HL-60 (cell line): ENCODE measurements at regions not wholly inside any gene's neighbourhood (a gene's known extent, or its start where the extent isn't known, plus 50 kb on each side); places are given as distances from the start of the nearest gene placed in this dataset.

Experiments
- TF ChIP-seq, protein P1 (sequence below): IDR thresholded peaks from one replicate; pipeline ENCODE4 v1.5.1; 2011; ENCODE audit warnings: low read length, control low read depth, inconsistent platforms; ENCODE audit not compliant: insufficient read depth
- TF ChIP-seq, protein P2 (sequence below): IDR thresholded peaks from 2 replicates; pipeline ENCODE4 v1.6.1; 2012; ENCODE audit warnings: low read depth; ENCODE audit not compliant: insufficient replicate concordance

DNA sequence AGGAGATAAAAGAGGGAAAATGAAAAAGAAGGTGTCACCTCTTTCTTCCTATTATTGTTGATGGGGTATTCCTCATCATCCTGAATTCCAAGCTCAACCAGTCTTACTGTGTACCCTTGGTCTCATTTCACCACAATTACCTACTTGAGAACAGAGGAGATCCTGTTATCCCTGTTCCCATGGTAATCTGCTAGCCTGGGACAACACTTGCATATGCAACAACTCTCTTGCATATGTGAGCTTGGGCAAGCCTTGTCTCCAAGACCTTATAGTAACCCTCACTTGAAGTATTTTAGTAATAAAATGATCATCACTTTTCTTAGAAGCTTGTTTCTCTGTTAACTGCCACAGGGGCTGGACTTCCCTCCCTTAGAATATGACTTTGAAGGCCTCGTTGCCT, 253.7 kb downstream of the NAP1L3 start:
- TF ChIP-seq, protein P1, sequence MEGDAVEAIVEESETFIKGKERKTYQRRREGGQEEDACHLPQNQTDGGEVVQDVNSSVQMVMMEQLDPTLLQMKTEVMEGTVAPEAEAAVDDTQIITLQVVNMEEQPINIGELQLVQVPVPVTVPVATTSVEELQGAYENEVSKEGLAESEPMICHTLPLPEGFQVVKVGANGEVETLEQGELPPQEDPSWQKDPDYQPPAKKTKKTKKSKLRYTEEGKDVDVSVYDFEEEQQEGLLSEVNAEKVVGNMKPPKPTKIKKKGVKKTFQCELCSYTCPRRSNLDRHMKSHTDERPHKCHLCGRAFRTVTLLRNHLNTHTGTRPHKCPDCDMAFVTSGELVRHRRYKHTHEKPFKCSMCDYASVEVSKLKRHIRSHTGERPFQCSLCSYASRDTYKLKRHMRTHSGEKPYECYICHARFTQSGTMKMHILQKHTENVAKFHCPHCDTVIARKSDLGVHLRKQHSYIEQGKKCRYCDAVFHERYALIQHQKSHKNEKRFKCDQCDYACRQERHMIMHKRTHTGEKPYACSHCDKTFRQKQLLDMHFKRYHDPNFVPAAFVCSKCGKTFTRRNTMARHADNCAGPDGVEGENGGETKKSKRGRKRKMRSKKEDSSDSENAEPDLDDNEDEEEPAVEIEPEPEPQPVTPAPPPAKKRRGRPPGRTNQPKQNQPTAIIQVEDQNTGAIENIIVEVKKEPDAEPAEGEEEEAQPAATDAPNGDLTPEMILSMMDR: no peak
- TF ChIP-seq, protein P2, sequence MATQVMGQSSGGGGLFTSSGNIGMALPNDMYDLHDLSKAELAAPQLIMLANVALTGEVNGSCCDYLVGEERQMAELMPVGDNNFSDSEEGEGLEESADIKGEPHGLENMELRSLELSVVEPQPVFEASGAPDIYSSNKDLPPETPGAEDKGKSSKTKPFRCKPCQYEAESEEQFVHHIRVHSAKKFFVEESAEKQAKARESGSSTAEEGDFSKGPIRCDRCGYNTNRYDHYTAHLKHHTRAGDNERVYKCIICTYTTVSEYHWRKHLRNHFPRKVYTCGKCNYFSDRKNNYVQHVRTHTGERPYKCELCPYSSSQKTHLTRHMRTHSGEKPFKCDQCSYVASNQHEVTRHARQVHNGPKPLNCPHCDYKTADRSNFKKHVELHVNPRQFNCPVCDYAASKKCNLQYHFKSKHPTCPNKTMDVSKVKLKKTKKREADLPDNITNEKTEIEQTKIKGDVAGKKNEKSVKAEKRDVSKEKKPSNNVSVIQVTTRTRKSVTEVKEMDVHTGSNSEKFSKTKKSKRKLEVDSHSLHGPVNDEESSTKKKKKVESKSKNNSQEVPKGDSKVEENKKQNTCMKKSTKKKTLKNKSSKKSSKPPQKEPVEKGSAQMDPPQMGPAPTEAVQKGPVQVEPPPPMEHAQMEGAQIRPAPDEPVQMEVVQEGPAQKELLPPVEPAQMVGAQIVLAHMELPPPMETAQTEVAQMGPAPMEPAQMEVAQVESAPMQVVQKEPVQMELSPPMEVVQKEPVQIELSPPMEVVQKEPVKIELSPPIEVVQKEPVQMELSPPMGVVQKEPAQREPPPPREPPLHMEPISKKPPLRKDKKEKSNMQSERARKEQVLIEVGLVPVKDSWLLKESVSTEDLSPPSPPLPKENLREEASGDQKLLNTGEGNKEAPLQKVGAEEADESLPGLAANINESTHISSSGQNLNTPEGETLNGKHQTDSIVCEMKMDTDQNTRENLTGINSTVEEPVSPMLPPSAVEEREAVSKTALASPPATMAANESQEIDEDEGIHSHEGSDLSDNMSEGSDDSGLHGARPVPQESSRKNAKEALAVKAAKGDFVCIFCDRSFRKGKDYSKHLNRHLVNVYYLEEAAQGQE: no peak
